HT1080 (cell line): ENCODE measurements at regions not wholly inside any gene's neighbourhood (a gene's known extent, or its start where the extent isn't known, plus 50 kb on each side); places are given as distances from the start of the nearest gene placed in this dataset.
A peak's percentile ranks its signal among the peaks of the same experiment; 100 is the strongest.

ENCODE experiments used
- DNase-seq: peaks from one replicate; pipeline ENCODE4 v3.0.0-alpha.2; 2015; ENCODE audit warnings: low read depth

GRCh38 chr1:58862728-58863385 lies 79.0 kb upstream of the JUN start:
- no peak for DNase-seq

GRCh38 chr1:58864654-58865053 lies 80.8 kb upstream of the JUN start:
- no peak for DNase-seq

- DNase-seq: no peak
Observed at GRCh38 chr1:58866578-58866977, 82.7 kb upstream of the JUN start.

- no peak for DNase-seq
Observed at GRCh38 chr1:58869638-58870297, 85.9 kb upstream of the JUN start.

GRCh38 chr1:58870298-58870676 lies 86.4 kb upstream of the JUN start:
- DNase-seq: no peak

- DNase-seq: no peak
Observed at GRCh38 chr1:58874342-58874741, 90.5 kb upstream of the JUN start.

- DNase-seq: peak; percentile 68
Observed at GRCh38 chr1:58874757-58875755, 91.2 kb upstream of the JUN start.

- peak; percentile 40 for DNase-seq
Observed at GRCh38 chr1:58879464-58879863, 95.6 kb upstream of the JUN start.

GRCh38 chr1:58880592-58880991 lies 96.7 kb upstream of the JUN start:
- no peak for DNase-seq

- DNase-seq: peak; percentile 92
Observed at GRCh38 chr1:58881471-58881994, 97.7 kb upstream of the JUN start.

- DNase-seq: no peak
Observed at GRCh38 chr1:58882322-58882948, 98.6 kb upstream of the JUN start.

GRCh38 chr1:58883037-58883887 lies 99.4 kb upstream of the JUN start:
- DNase-seq: peak; percentile 99

- no peak for DNase-seq
Observed at GRCh38 chr1:58883888-58884482, 100.1 kb upstream of the JUN start.

GRCh38 chr1:58884706-58885661 lies 101.1 kb upstream of the JUN start:
- DNase-seq: no peak

- DNase-seq: no peak
Observed at GRCh38 chr1:58885998-58886397, 102.2 kb upstream of the JUN start.

GRCh38 chr1:58886611-58887010 lies 102.8 kb upstream of the JUN start:
- no peak for DNase-seq

GRCh38 chr1:58887059-58887458 lies 103.2 kb upstream of the JUN start:
- DNase-seq: no peak

GRCh38 chr1:58888833-58889232 lies 105.0 kb upstream of the JUN start:
- peak; percentile 82 for DNase-seq

GRCh38 chr1:58890113-58890512 lies 106.3 kb upstream of the JUN start:
- no peak for DNase-seq
